GM23338 (cell line): ENCODE measurements at regions not wholly inside any gene's neighbourhood (a gene's known extent, or its start where the extent isn't known, plus 50 kb on each side); places are given as distances from the start of the nearest gene placed in this dataset.

Experiments used
- ATAC-seq: fragments of 200-7000 bp; cut with Tn5 transposase; 3 replicates; pipeline ENCODE4 v1.9.1; 2020
- DNase-seq: peaks from one replicate; pipeline ENCODE4 v3.0.0-alpha.2; 2015; ENCODE audit warnings: low spot score
- H2AFZ ChIP-seq: fragments of 200-600 bp; sonication (generic); 2 replicates; pipeline ENCODE4 v1.8.0; 2016; ENCODE audit warnings: antibody characterized with exemption, mild to moderate bottlenecking, moderate library complexity
- H3F3A ChIP-seq: fragments of 200-600 bp; sonication (generic); replicated peaks from 2 replicates; pipeline ENCODE4 v1.8.0; 2017; ENCODE audit warnings: antibody characterized with exemption, mixed run types, low read depth
- H3K27ac ChIP-seq: fragments of 200-600 bp; sonication (generic); 2 replicates; pipeline ENCODE4 v1.6.1; 2016; ENCODE audit warnings: low read depth
- H3K27me3 ChIP-seq: fragments of 200-600 bp; sonication (generic); 2 replicates; pipeline ENCODE4 v1.8.0; 2016; ENCODE audit warnings: mild to moderate bottlenecking, mixed run types, moderate library complexity; ENCODE audit not compliant: insufficient read depth
- H3K36me3 ChIP-seq: fragments of 200-600 bp; sonication (generic); 2 replicates; pipeline ENCODE4 v1.8.0; 2016; ENCODE audit warnings: mild to moderate bottlenecking; ENCODE audit not compliant: insufficient read depth
- H3K4me1 ChIP-seq: fragments of 200-600 bp; sonication (generic); 2 replicates; pipeline ENCODE4 v1.8.0; 2016; ENCODE audit warnings: mild to moderate bottlenecking, moderate library complexity; ENCODE audit not compliant: insufficient read depth
- H3K4me2 ChIP-seq: fragments of 200-600 bp; sonication (generic); 2 replicates; pipeline ENCODE4 v1.7.1; 2017; ENCODE audit warnings: mixed run types
- H3K4me3 ChIP-seq: fragments of 200-600 bp; sonication (generic); 2 replicates; pipeline ENCODE4 v1.6.1; 2016; ENCODE audit warnings: mixed run types
- H3K79me2 ChIP-seq: fragments of 200-600 bp; sonication (generic); replicated peaks from 2 replicates; pipeline ENCODE4 v1.8.0; 2017; ENCODE audit warnings: mild to moderate bottlenecking; ENCODE audit not compliant: insufficient read depth
- H3K9me2 ChIP-seq: fragments of 200-600 bp; sonication (generic); 2 replicates; pipeline ENCODE4 v1.8.0; 2017; ENCODE audit not compliant: insufficient read depth
- H4K20me1 ChIP-seq: fragments of 200-600 bp; sonication (generic); replicated peaks from 2 replicates; pipeline ENCODE4 v1.8.0; 2017; ENCODE audit warnings: mild to moderate bottlenecking; ENCODE audit not compliant: insufficient read depth
- H3K27ac Mint-ChIP-seq: 2 replicates; pipeline ENCODE4 v1.8.0; 2020; ENCODE audit warnings: inconsistent platforms, mild to moderate bottlenecking, moderate library complexity, mixed read lengths
- H3K27me3 Mint-ChIP-seq: 3 replicates; pipeline ENCODE4 v1.8.0; 2022; ENCODE audit warnings: low read depth, mild to moderate bottlenecking, moderate library complexity, mixed read lengths, inconsistent platforms; ENCODE audit not compliant: insufficient read depth, poor library complexity
- H3K36me3 Mint-ChIP-seq: 3 replicates; pipeline ENCODE4 v1.8.0; 2021; ENCODE audit warnings: low read depth, mild to moderate bottlenecking, inconsistent platforms, moderate library complexity, mixed read lengths
- H3K4me1 Mint-ChIP-seq: 3 replicates; pipeline ENCODE4 v1.8.0; 2020; ENCODE audit warnings: mild to moderate bottlenecking, inconsistent platforms, mixed read lengths
- H3K4me3 Mint-ChIP-seq: 3 replicates; pipeline ENCODE4 v1.8.0; 2021; ENCODE audit warnings: moderate library complexity, mild to moderate bottlenecking, inconsistent platforms, mixed read lengths
- H3K9me3 Mint-ChIP-seq: 3 replicates; pipeline ENCODE4 v1.8.0; 2020; ENCODE audit warnings: moderate library complexity, mild to moderate bottlenecking, inconsistent platforms, mixed read lengths
- CREB1 ChIP-seq: fragments of 250-450 bp; sonication (Bioruptor Pico); IDR thresholded peaks from 2 replicates; pipeline ENCODE4 v1.5.0; 2020; ENCODE audit warnings: low read depth, mild to moderate bottlenecking, moderate library complexity
- ETS1 ChIP-seq: IDR thresholded peaks from 2 replicates; pipeline ENCODE4 v1.6.1; 2016; ENCODE audit warnings: antibody characterized with exemption
- EZH2 ChIP-seq: fragments of 200-600 bp; sonication (generic); IDR thresholded peaks from one replicate; pipeline ENCODE4 v1.8.0; 2017; ENCODE audit warnings: antibody characterized with exemption, mild to moderate bottlenecking, low read depth; ENCODE audit not compliant: unreplicated experiment
- EZH2phosphoT487 ChIP-seq: fragments of 200-600 bp; sonication (generic); IDR thresholded peaks from one replicate; pipeline ENCODE4 v1.8.1; 2018; ENCODE audit warnings: antibody characterized with exemption; ENCODE audit not compliant: unreplicated experiment
- JUNB ChIP-seq: IDR thresholded peaks from one replicate; pipeline ENCODE4 v1.6.1; 2016; ENCODE audit warnings: antibody characterized with exemption; ENCODE audit not compliant: unreplicated experiment
- NANOG ChIP-seq: IDR thresholded peaks from 2 replicates; pipeline ENCODE4 v1.6.1; 2016; ENCODE audit warnings: antibody characterized with exemption, borderline replicate concordance
- POLR2AphosphoS5 ChIP-seq: IDR thresholded peaks from 2 replicates; pipeline ENCODE4 v1.6.1; 2016; ENCODE audit warnings: antibody characterized with exemption, low read depth
- STAT1 ChIP-seq: IDR thresholded peaks from one replicate; pipeline ENCODE4 v1.6.1; 2016; ENCODE audit warnings: antibody characterized with exemption; ENCODE audit not compliant: unreplicated experiment
- ZNF114 ChIP-seq: fragments of 250-450 bp; sonication (Bioruptor Pico); IDR thresholded peaks from 2 replicates; pipeline ENCODE4 v1.5.0; 2020; ENCODE audit warnings: mild to moderate bottlenecking, moderate library complexity
- ZNF331 ChIP-seq: fragments of 250-450 bp; sonication (Bioruptor Pico); IDR thresholded peaks from 2 replicates; pipeline ENCODE4 v1.5.0; 2020; ENCODE audit warnings: low read depth, mild to moderate bottlenecking, moderate library complexity
- TF ChIP-seq, protein P1 (sequence below), 2 experiments: fragments of 200-600 bp in 1 of 2; sonication (generic) in 1 of 2; conservative IDR thresholded peaks; 2 replicates each; pipeline versions ENCODE4 v1.5.1 to v1.6.1; 2016 to 2017; ENCODE audit warnings: antibody characterized with exemption in 2 of 2, low read depth in 2 of 2, mild to moderate bottlenecking in 2 of 2, moderate library complexity in 1 of 2
- TF ChIP-seq, protein P2 (sequence below): IDR thresholded peaks from one replicate; pipeline ENCODE4 v1.6.1; 2018; ENCODE audit warnings: antibody characterized with exemption; ENCODE audit not compliant: unreplicated experiment

DNA sequence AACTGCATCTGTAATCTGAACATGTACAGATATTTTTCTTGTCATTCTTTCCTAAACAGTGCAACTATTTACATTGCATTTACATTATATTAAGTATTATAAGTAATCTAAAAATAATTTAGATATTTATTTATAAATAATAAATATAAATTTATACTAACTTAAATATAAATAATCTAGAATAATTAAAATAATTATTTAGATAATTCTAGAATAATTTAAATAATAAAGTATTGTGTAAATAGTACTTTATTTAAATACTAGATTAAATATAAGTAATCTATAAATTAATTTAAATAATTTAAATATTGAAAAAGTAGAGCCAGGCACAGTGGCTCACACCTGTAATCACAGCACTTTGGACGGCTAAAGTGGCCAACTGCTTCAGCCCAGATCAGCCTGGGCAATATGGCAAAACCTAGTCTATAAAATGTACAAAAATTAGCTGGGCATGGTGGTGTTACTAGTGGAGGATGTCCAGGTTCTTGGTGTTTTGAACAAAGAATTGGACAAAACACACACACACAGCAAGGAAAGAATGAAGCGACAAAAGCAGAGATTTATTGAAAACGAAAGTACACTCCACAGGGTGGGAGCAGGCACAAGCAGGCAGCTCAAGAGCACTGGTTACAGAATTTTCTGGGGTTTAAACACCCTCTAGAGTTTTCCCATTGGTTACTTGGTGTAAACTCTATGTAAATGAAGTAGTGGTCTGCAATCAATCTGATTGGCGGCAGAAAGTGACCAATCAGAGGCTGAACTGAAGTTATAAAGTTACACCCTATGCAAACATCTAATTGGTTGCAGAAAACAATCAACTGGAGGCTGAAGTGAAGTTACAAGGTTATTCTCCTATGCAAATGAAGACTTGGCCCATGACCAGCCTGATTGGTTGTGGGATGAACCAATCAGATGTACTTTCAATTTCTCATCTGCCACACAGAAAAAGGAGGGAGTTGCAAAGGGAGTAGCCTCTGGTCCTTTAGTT is 100.2 kb upstream of the SP4 start (continued):
- TF ChIP-seq, protein P1, sequence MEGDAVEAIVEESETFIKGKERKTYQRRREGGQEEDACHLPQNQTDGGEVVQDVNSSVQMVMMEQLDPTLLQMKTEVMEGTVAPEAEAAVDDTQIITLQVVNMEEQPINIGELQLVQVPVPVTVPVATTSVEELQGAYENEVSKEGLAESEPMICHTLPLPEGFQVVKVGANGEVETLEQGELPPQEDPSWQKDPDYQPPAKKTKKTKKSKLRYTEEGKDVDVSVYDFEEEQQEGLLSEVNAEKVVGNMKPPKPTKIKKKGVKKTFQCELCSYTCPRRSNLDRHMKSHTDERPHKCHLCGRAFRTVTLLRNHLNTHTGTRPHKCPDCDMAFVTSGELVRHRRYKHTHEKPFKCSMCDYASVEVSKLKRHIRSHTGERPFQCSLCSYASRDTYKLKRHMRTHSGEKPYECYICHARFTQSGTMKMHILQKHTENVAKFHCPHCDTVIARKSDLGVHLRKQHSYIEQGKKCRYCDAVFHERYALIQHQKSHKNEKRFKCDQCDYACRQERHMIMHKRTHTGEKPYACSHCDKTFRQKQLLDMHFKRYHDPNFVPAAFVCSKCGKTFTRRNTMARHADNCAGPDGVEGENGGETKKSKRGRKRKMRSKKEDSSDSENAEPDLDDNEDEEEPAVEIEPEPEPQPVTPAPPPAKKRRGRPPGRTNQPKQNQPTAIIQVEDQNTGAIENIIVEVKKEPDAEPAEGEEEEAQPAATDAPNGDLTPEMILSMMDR (conservative IDR thresholded peaks at IDR 0.05; ENCODE audit: low read depth in 2 of 2) = no peak
- TF ChIP-seq POLR2AphosphoS5 (no peak), NANOG (no peak), EZH2 (no peak), JUNB (no peak), ZNF331 (CRISPR knock-in tag) (no peak), ETS1 (no peak)
- TF ChIP-seq, protein P2, sequence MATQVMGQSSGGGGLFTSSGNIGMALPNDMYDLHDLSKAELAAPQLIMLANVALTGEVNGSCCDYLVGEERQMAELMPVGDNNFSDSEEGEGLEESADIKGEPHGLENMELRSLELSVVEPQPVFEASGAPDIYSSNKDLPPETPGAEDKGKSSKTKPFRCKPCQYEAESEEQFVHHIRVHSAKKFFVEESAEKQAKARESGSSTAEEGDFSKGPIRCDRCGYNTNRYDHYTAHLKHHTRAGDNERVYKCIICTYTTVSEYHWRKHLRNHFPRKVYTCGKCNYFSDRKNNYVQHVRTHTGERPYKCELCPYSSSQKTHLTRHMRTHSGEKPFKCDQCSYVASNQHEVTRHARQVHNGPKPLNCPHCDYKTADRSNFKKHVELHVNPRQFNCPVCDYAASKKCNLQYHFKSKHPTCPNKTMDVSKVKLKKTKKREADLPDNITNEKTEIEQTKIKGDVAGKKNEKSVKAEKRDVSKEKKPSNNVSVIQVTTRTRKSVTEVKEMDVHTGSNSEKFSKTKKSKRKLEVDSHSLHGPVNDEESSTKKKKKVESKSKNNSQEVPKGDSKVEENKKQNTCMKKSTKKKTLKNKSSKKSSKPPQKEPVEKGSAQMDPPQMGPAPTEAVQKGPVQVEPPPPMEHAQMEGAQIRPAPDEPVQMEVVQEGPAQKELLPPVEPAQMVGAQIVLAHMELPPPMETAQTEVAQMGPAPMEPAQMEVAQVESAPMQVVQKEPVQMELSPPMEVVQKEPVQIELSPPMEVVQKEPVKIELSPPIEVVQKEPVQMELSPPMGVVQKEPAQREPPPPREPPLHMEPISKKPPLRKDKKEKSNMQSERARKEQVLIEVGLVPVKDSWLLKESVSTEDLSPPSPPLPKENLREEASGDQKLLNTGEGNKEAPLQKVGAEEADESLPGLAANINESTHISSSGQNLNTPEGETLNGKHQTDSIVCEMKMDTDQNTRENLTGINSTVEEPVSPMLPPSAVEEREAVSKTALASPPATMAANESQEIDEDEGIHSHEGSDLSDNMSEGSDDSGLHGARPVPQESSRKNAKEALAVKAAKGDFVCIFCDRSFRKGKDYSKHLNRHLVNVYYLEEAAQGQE = no peak

DNA sequence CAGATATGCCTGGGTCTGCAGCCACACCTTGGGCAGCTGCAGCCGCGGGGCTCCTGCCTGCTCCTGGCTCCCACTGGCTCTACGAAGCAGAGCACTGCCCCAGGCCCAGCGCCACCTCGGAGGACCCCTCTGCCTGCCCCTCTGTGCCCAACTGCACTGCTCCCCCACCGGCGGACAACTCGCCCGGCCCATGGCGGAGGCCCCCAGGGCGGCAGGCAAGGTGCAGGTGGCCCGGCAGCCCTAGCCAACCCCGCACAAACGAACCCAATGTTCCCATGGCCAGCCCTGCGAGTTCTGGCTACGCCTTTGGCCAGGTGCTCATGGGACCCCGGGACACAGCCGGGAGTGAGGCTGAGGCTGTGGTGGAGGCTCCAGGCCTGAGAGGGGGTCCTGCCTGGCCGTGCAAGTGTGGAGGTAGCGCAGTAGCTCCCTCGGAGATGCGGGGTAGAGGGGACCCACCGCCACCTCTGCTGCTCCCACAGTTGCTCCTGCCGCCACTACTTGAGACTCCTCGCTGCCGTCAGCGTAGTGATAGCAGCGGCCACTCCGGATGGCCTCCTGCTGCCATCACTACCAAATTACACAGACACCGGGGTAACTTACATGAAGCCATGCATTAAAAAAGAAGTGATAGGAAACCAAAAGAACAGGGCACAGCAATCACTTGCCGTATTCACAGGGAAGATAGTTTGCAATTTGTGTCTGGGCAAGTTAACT is 97.3 kb upstream of the SP4 start:
- H3K9me3 Mint-ChIP-seq = peaks cover 3% of the 10 kb centered on the region; the same call in 1 of the 3 replicates
- H3K4me3 Mint-ChIP-seq = no peak overlapping the region
- H3K79me2 ChIP-seq = no peaks in the 10 kb centered on the region
- ATAC-seq (peak; percentile 64), DNase-seq (peak; percentile 20)
- no peaks in the 10 kb centered on the region for H4K20me1 ChIP-seq
- no peak overlapping the region for H3K27ac Mint-ChIP-seq
- H3F3A ChIP-seq = no peaks in the 10 kb centered on the region
- peaks cover 4% of the 10 kb centered on the region; the same call in 2 of the 3 replicates for H3K4me1 Mint-ChIP-seq
- H3K27me3 ChIP-seq = no peaks in the 10 kb centered on the region
- H3K4me3 ChIP-seq = no peak overlapping the region
- H2AFZ ChIP-seq = peak overlapping the region; percentile 82; the same call in 1 of the 2 replicates
- H3K36me3 ChIP-seq = no peaks in the 10 kb centered on the region
- no peaks in the 10 kb centered on the region for H3K4me1 ChIP-seq
- H3K9me2 ChIP-seq = no peaks in the 10 kb centered on the region; the same call in 1 of the 2 replicates
- peaks cover 5% of the 10 kb centered on the region for H3K27me3 Mint-ChIP-seq
- peaks cover 3% of the 10 kb centered on the region; the same call in 1 of the 3 replicates for H3K36me3 Mint-ChIP-seq
- H3K27ac ChIP-seq = no peak overlapping the region
- H3K4me2 ChIP-seq = no peak overlapping the region
- TF ChIP-seq, protein P1 (conservative IDR thresholded peaks at IDR 0.05; ENCODE audit: low read depth in 2 of 2) = no peak
- TF ChIP-seq ZNF114 (no peak), NANOG (no peak), EZH2phosphoT487 (no peak), ZNF331 (CRISPR knock-in tag) (no peak), CREB1 (CRISPR knock-in tag) (no peak), JUNB (no peak), STAT1 (no peak), EZH2 (no peak)
